ENCODE measurements at regions not wholly inside any gene's neighbourhood (a gene's known extent, or its start where the extent isn't known, plus 50 kb on each side); places are given as distances from the start of the nearest gene placed in this dataset.

DNA sequence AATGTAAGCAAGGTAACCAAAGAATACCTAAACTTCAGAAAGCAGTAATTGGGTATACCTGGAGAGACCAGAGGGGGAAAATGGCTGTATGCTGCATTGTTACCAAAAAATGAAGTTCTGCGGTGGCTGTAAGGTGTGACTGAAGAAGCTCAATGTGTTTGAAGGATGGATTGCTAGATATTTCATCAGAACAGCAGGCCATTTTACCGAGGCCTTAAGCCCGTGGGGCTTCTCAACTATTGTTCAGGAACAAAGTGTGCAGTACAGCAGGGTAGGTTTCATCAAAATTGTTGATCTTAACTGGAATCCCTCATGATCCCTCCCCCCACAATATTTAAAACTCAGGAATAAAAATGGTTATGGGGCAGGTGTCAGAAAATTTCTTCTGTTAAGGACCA is 204.0 kb upstream of the GHITM start:
- no peak for DNase-seq (ENCODE audit: low read depth)

DNA sequence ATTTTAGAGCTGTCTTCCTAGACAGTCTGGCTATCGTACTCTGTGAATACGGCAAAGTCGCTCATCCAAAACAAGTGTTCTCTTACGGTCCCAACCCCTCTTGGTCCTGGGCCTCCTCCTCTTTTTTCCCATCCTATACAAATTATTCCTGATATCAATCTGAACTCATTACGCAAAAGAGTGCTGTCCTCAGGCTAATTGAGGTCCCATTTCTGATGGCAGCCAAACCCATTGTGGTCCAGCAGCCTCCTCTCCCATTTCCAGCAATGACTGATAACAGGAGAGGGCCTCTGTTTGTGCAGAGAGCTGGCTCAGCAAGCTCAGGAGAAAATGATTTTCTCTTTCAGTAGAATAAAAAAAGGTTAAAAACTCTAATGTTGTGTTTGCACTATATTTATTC is 203.4 kb upstream of the GHITM start:
- no peak for DNase-seq (ENCODE audit: low read depth)

DNA sequence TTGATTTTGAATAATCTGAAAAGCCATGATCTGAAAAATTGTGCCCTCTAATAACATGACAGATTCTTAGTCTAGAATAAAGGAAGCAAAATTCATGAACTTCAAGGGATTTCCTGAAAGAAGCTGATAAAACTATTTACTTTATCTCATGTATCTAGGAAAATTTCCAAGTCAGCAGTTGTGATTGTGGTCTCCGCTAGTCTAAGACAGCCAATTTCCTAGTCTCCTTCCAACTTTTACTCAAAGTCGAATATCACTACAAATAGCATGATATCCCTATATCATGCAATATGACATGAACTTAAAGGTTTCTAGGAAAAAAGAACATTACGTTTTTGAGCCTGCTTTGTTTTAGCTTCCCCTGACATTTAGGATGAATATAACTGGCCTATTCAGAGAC is 202.1 kb upstream of the GHITM start:
- no peak for DNase-seq (ENCODE audit: low read depth)

DNA sequence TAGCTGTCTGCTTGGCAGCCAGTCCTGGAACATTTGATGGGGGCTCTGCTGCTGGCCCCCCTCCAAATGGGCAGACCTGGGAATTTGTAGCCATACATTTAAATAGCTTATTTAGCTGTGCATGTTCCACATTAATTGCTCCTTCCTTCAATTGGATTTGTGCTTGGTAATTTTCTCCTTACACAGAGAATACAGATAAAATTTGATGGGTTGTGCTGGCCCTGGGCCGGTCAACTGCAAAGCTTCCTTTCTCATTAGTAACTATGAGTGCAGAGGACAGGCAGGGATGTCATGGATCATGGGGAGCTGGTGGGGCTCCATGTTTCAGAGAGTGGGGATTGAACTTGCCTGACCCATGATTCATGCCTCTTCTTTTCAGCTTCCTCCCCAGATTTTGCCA is 201.5 kb upstream of the GHITM start:
- no peak for DNase-seq (ENCODE audit: low read depth)

DNA sequence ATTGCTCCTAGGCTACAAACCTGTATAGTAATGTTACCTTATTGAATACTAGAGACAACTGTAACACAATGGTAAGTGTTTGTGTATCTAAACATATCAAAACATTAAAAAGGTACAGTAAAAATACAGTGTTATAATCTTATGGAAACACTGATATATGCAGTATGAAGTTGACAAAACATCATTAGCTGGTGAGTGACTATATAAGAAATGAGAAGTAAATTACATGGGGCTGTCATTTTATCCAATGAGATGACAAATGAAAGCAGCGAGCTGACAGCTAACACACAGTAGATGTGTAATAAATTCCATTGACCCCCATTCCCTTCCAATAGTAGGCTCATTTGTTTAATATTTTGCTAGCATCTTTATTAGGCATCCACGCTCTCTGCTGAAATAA is 198.1 kb upstream of the GHITM start:
- no peak for DNase-seq (ENCODE audit: low read depth)

DNA sequence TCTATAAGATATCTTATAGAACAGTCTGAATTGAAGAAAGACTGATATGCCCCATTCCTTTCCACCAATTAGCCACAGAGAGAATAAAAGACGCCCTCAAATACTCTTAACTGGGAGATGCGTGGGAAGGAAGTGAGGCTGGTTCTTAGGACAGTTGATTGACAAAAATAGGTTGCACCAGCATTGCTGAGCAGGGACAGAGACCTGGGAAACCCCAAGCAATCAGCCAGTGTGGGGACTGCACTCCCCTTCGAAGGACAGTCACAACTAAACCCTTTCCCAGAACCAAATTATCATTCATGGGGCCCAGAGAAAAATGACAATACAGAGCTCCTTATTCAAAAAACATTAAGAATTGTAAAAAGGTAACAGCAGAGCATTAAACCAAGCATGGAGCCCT is 196.9 kb upstream of the GHITM start:
- no peak for DNase-seq (ENCODE audit: low read depth)

DNA sequence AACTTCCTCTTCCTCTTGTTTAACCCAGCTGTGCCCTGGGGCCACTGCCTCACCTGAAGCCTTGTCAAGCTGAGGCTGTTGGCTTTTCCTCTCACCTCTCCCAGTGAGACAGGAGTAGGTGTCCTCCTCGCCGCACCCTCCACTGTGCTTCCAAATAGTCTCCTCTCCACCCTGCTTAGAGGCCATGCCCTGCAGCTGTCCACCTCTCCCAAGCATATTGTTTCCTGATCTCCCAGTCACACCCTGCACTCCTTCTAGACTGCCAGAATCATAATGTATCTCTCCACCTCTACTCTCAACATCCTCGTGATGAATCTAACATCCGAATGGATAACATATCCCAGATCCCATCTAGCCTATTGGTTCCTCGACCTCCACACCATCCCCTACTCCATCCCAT is 196.3 kb upstream of the GHITM start:
- DNase-seq (ENCODE audit: low read depth), result no peak

DNA sequence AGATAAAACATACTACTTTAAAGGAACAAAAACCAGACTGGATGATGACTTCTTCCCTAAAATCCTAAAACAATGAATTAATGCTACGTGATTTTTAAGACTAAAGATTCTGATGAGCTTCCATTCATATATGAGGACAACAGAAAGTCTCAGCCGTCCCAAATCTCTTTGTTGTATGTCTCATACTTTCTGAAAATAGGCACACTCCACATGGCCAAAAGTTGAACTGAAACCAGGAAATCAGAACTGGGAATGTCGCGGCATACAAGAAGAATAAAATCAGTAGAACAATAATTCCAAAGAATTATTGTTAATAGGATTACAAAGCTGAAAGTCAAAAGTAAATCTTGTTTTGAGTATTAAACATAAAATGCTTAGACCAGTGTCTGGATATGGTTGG is 195.4 kb upstream of the GHITM start:
- DNase-seq (ENCODE audit: low read depth), result no peak

DNA sequence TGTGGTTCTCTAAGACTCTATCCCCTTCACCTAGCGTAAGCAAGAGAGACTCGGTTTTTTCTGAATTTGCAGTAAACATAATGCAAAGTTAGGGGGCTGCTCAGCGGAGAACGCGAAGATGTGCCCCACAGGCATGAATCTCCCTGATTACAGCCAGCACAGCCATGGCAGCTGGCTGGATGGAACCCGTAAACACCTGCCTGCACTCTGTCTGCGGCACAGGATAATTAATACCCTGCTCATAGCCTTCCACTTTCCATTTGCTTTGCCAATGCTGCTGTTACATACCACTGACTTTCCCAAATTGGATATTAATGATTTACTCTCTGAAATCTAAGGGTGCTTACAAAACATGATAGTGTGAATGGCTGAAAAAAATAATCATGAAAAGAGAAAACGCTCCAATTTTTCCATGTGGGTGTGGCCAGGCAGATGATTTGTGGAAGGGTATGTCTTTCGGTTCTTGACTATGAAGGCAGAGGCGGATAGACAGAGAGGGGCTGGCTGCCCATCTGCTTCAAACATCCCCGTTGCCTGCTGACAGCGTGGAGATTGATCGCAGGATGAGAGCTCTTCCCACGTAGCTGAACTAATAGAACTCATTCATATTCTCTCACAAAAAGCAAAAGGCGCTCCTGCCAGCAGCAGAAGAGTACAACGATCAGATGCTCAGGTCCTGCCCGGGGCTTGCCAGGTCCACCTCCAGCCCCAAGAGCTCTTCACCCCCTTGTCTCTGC is 193.2 kb upstream of the GHITM start:
- no peak for DNase-seq (ENCODE audit: low read depth)

DNA sequence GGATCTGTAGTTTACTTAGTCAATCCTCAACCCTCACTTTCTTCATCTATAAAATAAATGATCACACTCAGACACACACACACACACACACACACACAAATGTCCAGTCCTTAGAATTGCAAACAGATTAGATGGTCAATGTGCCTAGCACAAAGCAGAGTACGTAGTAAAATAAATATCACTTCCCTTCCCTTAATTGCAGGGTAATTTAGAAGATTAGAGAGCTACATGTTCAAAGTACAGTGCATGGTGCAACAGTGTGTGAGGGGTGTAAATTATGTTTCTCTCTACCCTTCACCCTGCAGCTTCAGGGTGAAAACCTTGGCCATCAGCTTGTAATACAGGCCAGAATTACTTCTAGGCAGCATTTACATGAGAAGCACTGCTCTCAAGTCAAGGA is 187.0 kb upstream of the GHITM start:
- DNase-seq (ENCODE audit: low read depth), result no peak

DNA sequence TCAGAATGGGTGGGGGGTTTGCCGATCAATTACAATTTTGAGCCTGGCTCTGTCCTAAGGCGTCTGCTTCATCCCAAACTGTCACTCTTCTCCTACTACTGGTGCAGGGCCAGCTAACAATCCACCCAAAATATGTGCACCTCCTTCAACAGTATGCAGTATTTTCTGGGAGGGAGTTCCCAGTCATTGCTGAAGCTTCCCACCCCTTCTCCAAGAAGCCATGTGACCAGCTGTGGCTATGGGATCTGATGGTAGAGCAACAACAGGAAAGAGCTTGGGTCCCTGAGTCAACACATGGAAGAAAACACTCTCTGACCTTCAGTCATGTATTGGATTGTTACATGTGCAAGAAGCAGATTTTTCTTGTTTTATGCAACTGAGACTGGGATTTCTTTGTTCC is 185.7 kb upstream of the GHITM start:
- DNase-seq (ENCODE audit: low read depth), result no peak

DNA sequence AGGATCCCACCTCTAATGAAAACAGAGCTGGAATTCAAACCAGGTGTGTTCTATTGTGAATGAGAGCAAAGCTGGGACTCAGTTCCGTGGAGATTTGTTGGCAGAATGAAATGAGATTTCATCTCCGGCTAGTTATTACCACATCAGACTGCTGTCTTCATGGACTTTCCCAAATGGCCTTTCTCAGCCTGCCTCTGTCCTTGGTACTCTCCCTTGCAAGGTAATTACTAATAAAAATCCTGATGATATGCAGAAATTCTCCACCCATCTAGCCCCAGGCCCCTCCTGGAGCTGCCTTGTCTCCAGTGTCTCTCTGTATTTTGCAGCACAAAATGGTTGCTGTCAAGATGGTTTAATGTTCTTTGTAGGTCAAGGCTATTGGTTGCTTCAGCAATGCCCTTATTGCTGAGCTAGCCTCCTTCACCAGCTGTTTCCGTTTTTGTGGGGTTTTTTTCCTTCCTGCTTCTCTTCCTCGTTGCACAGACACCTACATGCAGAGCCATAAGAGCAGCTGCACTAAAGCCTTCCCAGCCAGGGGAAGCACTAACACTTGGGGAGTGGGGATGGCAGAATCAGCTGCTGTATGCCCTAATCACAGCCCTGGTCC is 185.0 kb upstream of the GHITM start:
- DNase-seq (ENCODE audit: low read depth), result no peak

DNA sequence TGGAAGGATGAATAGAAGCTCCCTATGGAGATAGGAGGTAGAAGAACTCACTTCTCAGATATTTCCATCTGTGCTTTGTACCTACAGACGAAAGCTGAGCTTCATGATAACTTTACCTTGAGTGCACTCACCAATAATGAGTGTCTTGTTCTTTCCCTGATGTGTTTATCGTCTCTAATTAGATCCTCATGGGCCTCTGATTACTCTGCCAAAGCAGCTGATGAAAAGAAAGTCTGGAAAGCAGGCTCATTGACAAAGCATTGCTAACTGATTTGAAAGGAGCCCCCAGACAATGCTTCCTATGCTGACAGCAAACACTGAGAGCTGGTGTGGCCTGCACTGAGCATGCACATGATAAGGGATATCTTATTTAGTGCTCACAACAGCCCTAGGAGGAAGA is 183.9 kb upstream of the GHITM start:
- no peak for DNase-seq (ENCODE audit: low read depth)

DNA sequence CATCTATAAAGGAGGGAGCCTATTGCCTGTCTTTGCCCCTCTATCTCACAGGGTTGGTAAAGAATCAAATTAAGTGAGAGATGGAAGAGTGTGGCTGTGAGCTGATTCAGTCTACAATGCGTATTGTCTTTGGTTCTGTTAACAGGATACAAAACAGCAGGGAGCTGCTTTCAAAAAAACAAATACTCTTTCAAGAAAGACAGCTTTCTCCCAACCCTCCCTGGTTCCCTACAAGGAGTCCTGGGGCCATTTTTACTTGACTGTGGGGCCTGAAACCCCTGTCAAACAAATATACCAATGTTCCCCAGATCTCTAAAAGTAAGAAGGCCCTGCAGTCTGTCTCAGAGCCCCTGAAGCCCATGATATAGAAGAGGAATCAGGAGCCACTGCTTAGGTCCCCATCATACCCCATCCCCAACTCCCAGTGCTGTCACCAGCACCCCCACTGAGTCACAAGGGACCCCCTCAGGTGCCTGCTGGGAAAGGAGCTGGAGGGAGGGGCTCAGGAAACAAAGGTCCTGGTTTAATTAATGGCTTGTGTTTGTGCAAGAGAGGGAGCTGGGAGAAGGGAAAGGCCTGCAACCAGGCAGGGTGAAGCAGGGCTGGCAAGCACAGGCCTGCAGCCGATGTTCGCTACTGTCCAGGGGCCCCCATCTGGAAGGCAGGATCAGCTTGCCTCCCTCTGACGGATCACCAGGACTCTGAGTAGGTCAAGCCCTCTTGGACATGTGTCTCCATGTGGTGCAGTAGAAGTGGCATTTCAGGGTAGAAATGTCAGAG is 182.0 kb upstream of the GHITM start:
- no peak for DNase-seq (ENCODE audit: low read depth)

DNA sequence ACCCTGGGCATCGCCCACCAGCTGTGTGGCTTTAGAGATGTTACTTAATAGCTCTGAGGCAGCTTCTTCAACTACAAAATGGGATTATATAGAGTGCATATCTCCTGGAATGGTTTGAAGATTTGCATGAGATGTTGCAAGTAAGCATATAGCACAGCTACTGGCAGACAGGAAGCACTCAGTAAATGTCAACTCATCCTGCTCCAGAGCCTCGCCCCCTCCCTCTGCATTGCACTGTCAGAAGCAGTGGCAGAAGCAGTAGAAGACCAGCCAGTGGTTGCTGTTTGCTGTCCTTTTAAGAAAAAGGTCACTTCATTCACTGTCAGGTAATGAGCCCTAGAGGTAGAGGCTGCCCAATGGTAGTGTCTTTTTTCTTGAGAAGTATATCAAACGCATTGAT is 180.0 kb upstream of the GHITM start:
- no peak for DNase-seq (ENCODE audit: low read depth)

DNA sequence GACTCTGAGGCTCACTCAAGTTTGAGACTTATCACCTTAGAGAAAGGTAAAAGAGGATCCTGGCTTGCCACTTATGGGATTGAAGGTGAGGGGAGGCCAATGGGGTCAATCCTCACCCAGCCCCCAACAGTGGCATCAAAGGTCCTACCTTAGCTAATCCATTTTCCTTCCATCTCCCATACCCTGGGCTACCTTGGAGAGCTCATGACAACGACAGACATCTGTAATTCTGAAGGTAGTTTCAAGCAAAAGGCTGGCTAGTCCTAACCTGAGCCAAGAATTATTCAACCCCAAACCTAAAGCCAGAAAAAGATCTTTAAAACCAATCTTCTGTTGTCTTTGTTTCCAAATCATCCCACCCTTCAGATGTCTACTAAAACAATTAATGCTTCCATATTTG is 179.2 kb upstream of the GHITM start:
- DNase-seq (ENCODE audit: low read depth), result no peak

DNA sequence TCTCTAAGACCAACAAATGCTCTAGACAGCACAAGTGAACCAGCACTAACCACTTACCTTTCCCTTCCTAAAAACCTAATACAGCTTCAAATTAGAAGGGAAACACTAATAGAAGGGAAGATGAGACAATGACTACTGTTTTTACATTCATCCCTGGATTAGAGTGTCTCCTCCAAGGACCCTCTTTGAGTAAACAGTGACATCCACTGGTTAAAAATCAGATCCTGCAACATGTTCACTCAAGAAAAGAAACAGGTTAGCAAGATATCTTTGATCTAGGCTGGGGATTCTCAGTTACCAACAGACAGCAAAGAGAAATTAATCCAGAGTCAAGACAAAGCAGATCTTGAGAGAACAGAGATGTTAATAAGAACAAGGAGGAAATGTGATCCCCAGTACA is 177.7 kb upstream of the GHITM start:
- DNase-seq (ENCODE audit: low read depth), result no peak

DNA sequence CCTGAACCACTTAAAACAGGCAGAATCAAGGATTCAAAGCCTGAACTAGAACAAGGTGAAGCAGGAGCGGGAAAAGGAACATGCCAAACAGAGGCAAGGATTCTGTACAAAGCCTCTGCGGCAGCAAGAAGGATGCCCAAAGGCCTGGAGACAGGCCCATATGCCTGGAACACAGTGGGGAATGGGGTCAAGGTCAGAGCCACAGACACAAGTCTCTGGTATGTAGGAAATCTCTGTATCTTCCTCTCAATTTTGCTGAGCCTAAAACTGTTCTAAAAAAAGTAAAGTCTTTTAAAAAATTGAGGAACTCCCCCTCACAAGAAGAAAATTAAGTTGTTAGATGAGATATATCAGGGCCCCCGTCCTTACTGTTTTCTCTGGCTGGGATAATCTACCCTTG is 175.9 kb upstream of the GHITM start:
- DNase-seq (ENCODE audit: low read depth), result no peak

DNA sequence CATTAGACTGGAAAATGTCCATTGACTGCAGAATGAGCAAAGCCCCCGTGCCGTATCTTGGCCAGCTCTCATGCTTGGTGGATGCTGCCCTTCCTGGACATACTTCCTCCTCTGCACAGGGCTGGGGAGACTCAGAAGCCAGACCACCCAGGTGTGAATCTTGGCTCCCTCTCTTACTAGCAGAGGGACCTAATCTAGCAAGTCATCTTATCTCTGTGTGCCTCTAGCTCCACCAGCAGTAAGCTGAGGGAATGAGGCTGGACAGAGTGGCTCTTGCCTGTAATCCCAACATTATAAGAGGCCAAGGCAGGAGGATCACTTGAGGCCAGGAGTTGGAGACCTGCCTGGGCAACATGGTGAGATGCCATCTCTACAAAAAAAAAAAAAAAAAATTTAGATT is 173.8 kb upstream of the GHITM start:
- no peak for DNase-seq (ENCODE audit: low read depth)

DNA sequence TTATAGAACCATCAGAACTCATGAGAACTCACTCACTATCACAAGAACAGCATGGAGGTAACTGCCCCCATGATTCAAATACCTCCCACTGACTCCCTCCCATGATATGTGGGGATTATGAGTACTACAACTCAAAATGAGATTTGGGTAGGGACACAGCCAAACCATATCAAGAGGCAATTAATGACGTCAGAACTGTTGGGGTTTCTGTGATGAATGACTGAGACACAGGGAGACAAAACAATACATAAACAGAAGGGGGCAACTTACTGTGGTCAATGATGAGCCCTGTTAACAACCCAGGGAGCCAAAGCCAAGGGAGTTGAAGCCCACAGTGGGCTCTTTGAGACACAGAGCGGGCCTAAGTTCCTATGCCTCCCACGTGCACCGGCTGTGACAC is 171.3 kb upstream of the GHITM start:
- DNase-seq (ENCODE audit: low read depth), result no peak

DNA sequence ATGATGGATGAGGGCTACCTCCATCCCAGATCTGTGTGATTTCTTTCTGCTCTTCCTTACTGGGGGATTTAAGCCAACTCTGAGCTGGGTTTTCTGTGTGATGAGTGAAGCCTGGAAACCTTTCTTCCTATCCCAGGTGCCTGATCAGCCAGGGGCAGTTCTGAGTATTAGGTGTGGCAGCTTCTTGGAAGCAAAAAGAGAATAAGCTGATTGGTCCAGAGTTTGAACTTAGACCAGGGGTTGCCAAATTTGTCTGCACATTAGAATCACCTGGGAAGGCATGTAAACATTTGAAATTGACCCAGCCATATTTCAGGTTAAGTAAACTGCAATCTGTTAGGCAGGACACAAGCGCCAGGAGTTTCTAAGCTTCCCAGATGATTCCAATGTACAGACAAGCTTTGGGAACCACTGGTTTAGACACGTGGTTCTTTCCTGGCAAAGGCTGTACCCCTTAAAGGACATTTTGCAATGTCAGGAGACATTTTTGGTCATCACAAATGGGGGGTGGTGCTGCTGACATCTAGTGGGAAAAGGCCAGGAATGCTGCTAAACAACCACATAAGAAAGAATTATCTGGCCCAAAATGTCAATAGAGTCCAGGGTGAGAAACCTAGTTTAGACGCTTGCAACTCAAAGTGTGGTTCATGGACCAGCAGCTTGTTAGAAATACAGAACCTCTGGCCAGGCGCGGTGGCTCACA is 160.5 kb upstream of the GHITM start:
- no peak for DNase-seq (ENCODE audit: low read depth)

DNA sequence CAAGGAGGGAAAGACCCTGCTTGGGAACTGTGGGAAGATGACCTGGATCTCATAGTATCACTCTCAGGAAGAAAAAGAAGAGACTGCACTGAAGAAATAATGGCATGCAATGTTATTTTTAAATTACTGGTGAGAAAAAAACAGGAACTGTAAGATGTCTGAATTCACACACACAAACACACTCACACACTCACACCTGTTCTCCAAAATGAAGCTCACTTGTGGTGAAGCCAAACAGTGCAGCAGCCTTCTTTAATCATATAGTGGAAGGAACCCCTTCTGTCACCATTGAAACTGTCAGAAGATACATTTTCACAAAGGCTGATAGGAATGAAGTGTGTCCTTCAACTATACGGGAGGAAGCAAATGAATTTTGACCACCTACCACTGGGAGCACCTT is 156.5 kb upstream of the GHITM start:
- DNase-seq (ENCODE audit: low read depth), result no peak
